ENCODE measurements at regions not wholly inside any gene's neighbourhood (a gene's known extent, or its start where the extent isn't known, plus 50 kb on each side); places are given as distances from the start of the nearest gene placed in this dataset.
"Not testable (repeated sequence)": the region's sequence is repeated elsewhere in the genome, so short reads cannot be mapped to it uniquely, and the experiment has no call there.

- H3K9me3 Mint-ChIP-seq: peaks cover 8 to 12% of the 10 kb centered on the region in 2 donors
- DNase-seq, ATAC-seq, H3K4me1 Mint-ChIP-seq, H3K27me3 Mint-ChIP-seq, H3K27ac Mint-ChIP-seq, H3K4me3 Mint-ChIP-seq: not testable (repeated sequence)
Observed at GRCh38 chr16:7865393-7865792, 532.7 kb downstream of the RBFOX1 start.

GRCh38 chr16:7861891-7862582 is 529.4 kb downstream of the RBFOX1 start:
- H3K27me3 Mint-ChIP-seq: no peaks in the 10 kb centered on the region
- no peak overlapping the region for H3K4me3 Mint-ChIP-seq
- ATAC-seq: no peak
- no peak for DNase-seq
- H3K4me1 Mint-ChIP-seq: no peaks in the 10 kb centered on the region
- peaks cover 0 to 7% of the 10 kb centered on the region in 2 donors for H3K9me3 Mint-ChIP-seq
- no peak overlapping the region for H3K27ac Mint-ChIP-seq

GRCh38 chr16:7853197-7853596 is 520.6 kb downstream of the RBFOX1 start:
- no peak for ATAC-seq
- Mint-ChIP-seq H3K4me1 (no peaks in the 10 kb centered on the region), H3K4me3 (no peak overlapping the region), H3K9me3 (peaks cover 0 to 14% of the 10 kb centered on the region in 2 donors), H3K27ac (no peak overlapping the region), H3K27me3 (no peaks in the 10 kb centered on the region)
- DNase-seq: no peak

- Mint-ChIP-seq H3K27ac (no peak overlapping the region), H3K4me3 (no peak overlapping the region)
Observed at GRCh38 chr16:7849841-7850240, 517.2 kb downstream of the RBFOX1 start.

GRCh38 chr16:7843261-7843660 is 510.6 kb downstream of the RBFOX1 start:
- H3K4me3 Mint-ChIP-seq: no peak overlapping the region
- DNase-seq (no peak), ATAC-seq (no peak)
- peaks cover 11 to 18% of the 10 kb centered on the region in 2 donors for H3K9me3 Mint-ChIP-seq
- no peak overlapping the region for H3K27ac Mint-ChIP-seq
- no peaks in the 10 kb centered on the region for H3K4me1 Mint-ChIP-seq
- H3K27me3 Mint-ChIP-seq: no peaks in the 10 kb centered on the region

More at GRCh38 chr16:7849841-7850240, 517.2 kb downstream of the RBFOX1 start:
- Mint-ChIP-seq H3K4me1 (no peaks in the 10 kb centered on the region), H3K27me3 (no peaks in the 10 kb centered on the region), H3K9me3 (peaks cover 0 to 7% of the 10 kb centered on the region in 2 donors)
- no peak for ATAC-seq
- no peak for DNase-seq

- no peak overlapping the region for H3K27ac Mint-ChIP-seq
- H3K27me3 Mint-ChIP-seq: no peaks in the 10 kb centered on the region
- no peaks in the 10 kb centered on the region for H3K4me1 Mint-ChIP-seq
- no peak overlapping the region for H3K4me3 Mint-ChIP-seq
- H3K9me3 Mint-ChIP-seq: peaks cover 4 to 27% of the 10 kb centered on the region in 2 donors
- no peak for ATAC-seq
- no peak for DNase-seq
Observed at GRCh38 chr16:7839568-7839967, 506.9 kb downstream of the RBFOX1 start.

GRCh38 chr16:7834771-7835431 is 502.3 kb downstream of the RBFOX1 start:
- ATAC-seq (no peak), DNase-seq (no peak)
- no peaks in the 10 kb centered on the region for H3K4me1 Mint-ChIP-seq
- no peak overlapping the region for H3K27ac Mint-ChIP-seq
- no peak overlapping the region for H3K4me3 Mint-ChIP-seq
- no peaks in the 10 kb centered on the region for H3K27me3 Mint-ChIP-seq
- peaks cover 14 to 22% of the 10 kb centered on the region in 2 donors for H3K9me3 Mint-ChIP-seq

- Mint-ChIP-seq H3K4me1 (no peaks in the 10 kb centered on the region), H3K27me3 (no peaks in the 10 kb centered on the region), H3K4me3 (no peak overlapping the region), H3K9me3 (peaks cover 3 to 7% of the 10 kb centered on the region in 2 donors), H3K27ac (no peak overlapping the region)
- ATAC-seq (no peak), DNase-seq (no peak)
Observed at GRCh38 chr16:7820816-7821215, 488.2 kb downstream of the RBFOX1 start.

GRCh38 chr16:7805686-7806396 is 473.2 kb downstream of the RBFOX1 start:
- H3K27ac Mint-ChIP-seq: no peak overlapping the region

GRCh38 chr16:7804635-7805195 is 472.1 kb downstream of the RBFOX1 start:
- H3K9me3 Mint-ChIP-seq: peaks cover 0 to 17% of the 10 kb centered on the region in 2 donors
- H3K27me3 Mint-ChIP-seq: no peaks in the 10 kb centered on the region
- H3K4me3 Mint-ChIP-seq: no peak overlapping the region
- DNase-seq (no peak), ATAC-seq (no peak)
- H3K4me1 Mint-ChIP-seq: no peaks in the 10 kb centered on the region
- H3K27ac Mint-ChIP-seq: no peak overlapping the region

More at GRCh38 chr16:7805686-7806396, 473.2 kb downstream of the RBFOX1 start:
- H3K4me3 Mint-ChIP-seq: no peak overlapping the region
- DNase-seq: no peak
- H3K27me3 Mint-ChIP-seq: no peaks in the 10 kb centered on the region
- no peak for ATAC-seq
- no peaks in the 10 kb centered on the region for H3K4me1 Mint-ChIP-seq
- H3K9me3 Mint-ChIP-seq: peaks cover 0 to 17% of the 10 kb centered on the region in 2 donors

GRCh38 chr16:7792346-7792745 is 459.7 kb downstream of the RBFOX1 start:
- Mint-ChIP-seq H3K4me1 (no peaks in the 10 kb centered on the region), H3K27me3 (no peaks in the 10 kb centered on the region), H3K4me3 (no peak overlapping the region), H3K9me3 (peaks cover 9 to 11% of the 10 kb centered on the region in 2 donors), H3K27ac (no peak overlapping the region)
- ATAC-seq (no peak), DNase-seq (no peak)

- Mint-ChIP-seq H3K4me1 (no peaks in the 10 kb centered on the region), H3K9me3 (peaks cover 9 to 11% of the 10 kb centered on the region in 2 donors)
Observed at GRCh38 chr16:7791028-7791590, 458.5 kb downstream of the RBFOX1 start.

GRCh38 chr16:7775072-7775488 is 442.4 kb downstream of the RBFOX1 start:
- no peak for ATAC-seq
- Mint-ChIP-seq H3K4me1 (no peaks in the 10 kb centered on the region), H3K27ac (no peak overlapping the region), H3K27me3 (no peaks in the 10 kb centered on the region), H3K4me3 (no peak overlapping the region), H3K9me3 (peaks cover 24 to 46% of the 10 kb centered on the region in 2 donors)
- no peak for DNase-seq

More at GRCh38 chr16:7791028-7791590, 458.5 kb downstream of the RBFOX1 start:
- no peaks in the 10 kb centered on the region for H3K27me3 Mint-ChIP-seq
- H3K27ac Mint-ChIP-seq: no peak overlapping the region
- no peak for DNase-seq
- ATAC-seq: no peak
- no peak overlapping the region for H3K4me3 Mint-ChIP-seq

GRCh38 chr16:7772722-7773121 is 440.1 kb downstream of the RBFOX1 start:
- Mint-ChIP-seq H3K27me3 (no peaks in the 10 kb centered on the region), H3K4me1 (no peaks in the 10 kb centered on the region), H3K9me3 (peaks cover 16 to 44% of the 10 kb centered on the region in 2 donors), H3K27ac (no peak overlapping the region), H3K4me3 (no peak overlapping the region)
- DNase-seq (no peak), ATAC-seq (no peak)

- H3K27me3 Mint-ChIP-seq, H3K27ac Mint-ChIP-seq, H3K4me1 Mint-ChIP-seq, DNase-seq, ATAC-seq, H3K4me3 Mint-ChIP-seq: not testable (repeated sequence)
- peaks cover 11 to 27% of the 10 kb centered on the region in 2 donors for H3K9me3 Mint-ChIP-seq
Observed at GRCh38 chr16:7769091-7769490, 436.4 kb downstream of the RBFOX1 start.

Data from stimulated activated naive CD8-positive, alpha-beta T cell treated with anti-CD3 and anti-CD28 coated beads, Interleukin-15, amount 100 ng/mL, for 72 hours (primary cell).